Brain microvascular endothelial cell (primary cell): ENCODE measurements at regions not wholly inside any gene's neighbourhood (a gene's known extent, or its start where the extent isn't known, plus 50 kb on each side); places are given as distances from the start of the nearest gene placed in this dataset.
A peak's percentile ranks its signal among the peaks of the same experiment; 100 is the strongest.

ENCODE experiments used
- DNase-seq: peaks from one replicate; pipeline ENCODE4 v3.0.0-alpha.2; 2020
- H3K27ac ChIP-seq: fragments of 250-450 bp; sonication (Bioruptor Pico); 2 replicates; pipeline ENCODE4 v1.5.1; 2020; ENCODE audit warnings: mild to moderate bottlenecking, moderate library complexity
- H3K27me3 ChIP-seq: fragments of 250-450 bp; sonication (Bioruptor Pico); replicated peaks from 2 replicates; pipeline ENCODE4 v1.5.1; 2020; ENCODE audit warnings: mild to moderate bottlenecking
- H3K36me3 ChIP-seq: fragments of 250-450 bp; sonication (Bioruptor Pico); replicated peaks from 2 replicates; pipeline ENCODE4 v1.5.1; 2020; ENCODE audit warnings: mild to moderate bottlenecking
- H3K4me3 ChIP-seq: 2 replicates; pipeline ENCODE4 v1.5.1; 2011; ENCODE audit warnings: low read depth, mild to moderate bottlenecking, control low read depth, low read length, moderate library complexity
- in situ Hi-C: cut with HindIII; loops from 2 replicates; pipeline ENCODE4 v1.10.0; 2017; ENCODE audit warnings: low sequenced_read_pairs, low pct_ligation_motif_present
- TF ChIP-seq, protein P1 (sequence below): IDR thresholded peaks from 2 replicates; pipeline ENCODE4 v1.5.1; 2011; ENCODE audit warnings: low read depth, mild to moderate bottlenecking, moderate library complexity, low read length, control low read depth, inconsistent platforms; ENCODE audit errors: missing control alignments

DNA sequence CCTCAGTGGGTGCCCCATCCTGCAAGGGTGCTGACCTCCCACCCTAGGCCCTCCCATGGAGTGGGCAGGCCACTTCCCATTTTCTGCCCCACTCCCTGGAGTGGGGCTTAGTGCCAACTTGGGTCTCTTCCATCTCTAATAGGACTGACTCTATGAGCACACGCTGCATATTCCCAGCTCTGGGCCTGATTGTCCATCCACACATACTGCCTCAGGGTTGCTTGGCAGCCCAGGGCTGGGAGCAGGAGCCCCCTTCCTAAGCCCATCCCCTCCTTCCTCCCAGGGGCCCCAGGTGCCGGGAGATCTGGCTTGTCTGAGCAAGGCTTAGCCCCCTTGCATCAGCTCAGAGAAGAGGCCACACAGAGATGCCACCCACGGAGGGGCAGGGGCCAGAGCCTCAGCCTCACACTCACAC lies 55.1 kb downstream of the PJA1 start:
- TF ChIP-seq, protein P1, sequence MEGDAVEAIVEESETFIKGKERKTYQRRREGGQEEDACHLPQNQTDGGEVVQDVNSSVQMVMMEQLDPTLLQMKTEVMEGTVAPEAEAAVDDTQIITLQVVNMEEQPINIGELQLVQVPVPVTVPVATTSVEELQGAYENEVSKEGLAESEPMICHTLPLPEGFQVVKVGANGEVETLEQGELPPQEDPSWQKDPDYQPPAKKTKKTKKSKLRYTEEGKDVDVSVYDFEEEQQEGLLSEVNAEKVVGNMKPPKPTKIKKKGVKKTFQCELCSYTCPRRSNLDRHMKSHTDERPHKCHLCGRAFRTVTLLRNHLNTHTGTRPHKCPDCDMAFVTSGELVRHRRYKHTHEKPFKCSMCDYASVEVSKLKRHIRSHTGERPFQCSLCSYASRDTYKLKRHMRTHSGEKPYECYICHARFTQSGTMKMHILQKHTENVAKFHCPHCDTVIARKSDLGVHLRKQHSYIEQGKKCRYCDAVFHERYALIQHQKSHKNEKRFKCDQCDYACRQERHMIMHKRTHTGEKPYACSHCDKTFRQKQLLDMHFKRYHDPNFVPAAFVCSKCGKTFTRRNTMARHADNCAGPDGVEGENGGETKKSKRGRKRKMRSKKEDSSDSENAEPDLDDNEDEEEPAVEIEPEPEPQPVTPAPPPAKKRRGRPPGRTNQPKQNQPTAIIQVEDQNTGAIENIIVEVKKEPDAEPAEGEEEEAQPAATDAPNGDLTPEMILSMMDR, result no peak
- H3K4me3 ChIP-seq, result no peak overlapping the region
- H3K27ac ChIP-seq, result no peak overlapping the region
- no peaks in the 10 kb centered on the region for H3K27me3 ChIP-seq
- DNase-seq, result no peak
- in situ Hi-C loops, result no loop called here
- no peaks in the 10 kb centered on the region for H3K36me3 ChIP-seq

DNA sequence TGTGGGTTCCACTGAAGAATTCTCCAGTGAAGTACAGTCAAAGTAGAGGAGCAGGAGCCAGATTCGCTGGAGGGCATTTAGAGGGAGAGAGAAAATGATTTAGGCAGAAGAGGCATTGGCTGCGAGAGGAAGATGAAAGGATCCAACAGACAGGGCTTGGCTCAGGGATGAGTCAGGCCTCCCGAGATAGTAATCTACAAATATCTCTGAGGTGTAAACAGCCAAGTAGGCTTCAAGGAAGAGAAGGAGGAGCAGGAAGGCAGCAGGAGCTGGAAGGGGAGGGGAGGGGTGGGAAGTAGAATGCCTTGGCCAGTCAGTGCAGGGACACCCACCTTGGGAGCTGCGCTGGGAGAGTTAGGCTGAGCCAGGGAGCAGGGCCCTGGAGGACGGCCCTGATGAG lies 55.5 kb downstream of the PJA1 start:
- H3K27me3 ChIP-seq, result no peaks in the 10 kb centered on the region
- no peaks in the 10 kb centered on the region for H3K36me3 ChIP-seq
- TF ChIP-seq, protein P1, result no peak
- in situ Hi-C loops, result no loop called here
- DNase-seq, result peak; percentile 3
- H3K4me3 ChIP-seq, result no peak overlapping the region
- H3K27ac ChIP-seq, result no peak overlapping the region

DNA sequence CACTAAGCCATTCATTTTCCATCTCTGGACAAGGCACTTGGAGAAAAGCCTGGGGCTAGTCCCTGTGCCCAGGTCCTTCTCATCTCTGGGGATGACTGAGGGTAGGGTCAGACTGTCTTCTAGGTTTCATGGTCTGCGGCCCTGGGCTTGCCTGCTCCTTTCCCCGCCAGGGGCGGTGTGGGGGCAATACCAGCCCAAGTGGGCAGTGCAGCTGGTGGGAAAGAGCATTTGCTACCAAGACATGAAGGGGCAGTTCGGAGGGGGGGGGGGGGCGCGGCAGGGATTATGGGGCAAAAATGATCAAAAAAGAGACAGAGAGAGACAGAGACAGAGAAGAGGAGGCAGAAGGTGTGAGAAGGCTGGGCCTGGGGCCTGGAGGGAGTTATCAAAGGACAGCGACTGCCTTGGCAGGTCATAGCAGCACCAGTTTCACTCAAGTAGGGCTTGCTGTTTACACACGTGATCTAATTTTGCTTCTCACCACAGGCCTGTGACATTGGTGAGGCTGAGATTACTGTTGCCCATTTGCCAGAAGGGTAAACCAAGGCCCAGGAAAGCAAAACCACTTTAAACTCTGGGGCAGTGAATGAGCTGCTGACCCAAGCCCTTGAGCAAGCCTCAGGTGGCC lies 56.1 kb downstream of the PJA1 start:
- TF ChIP-seq, protein P1, result no peak
- Histone ChIP-seq H3K27ac (no peak overlapping the region), H3K4me3 (no peak overlapping the region), H3K27me3 (no peaks in the 10 kb centered on the region), H3K36me3 (no peaks in the 10 kb centered on the region)
- in situ Hi-C loops, result no loop called here
- DNase-seq, result no peak

DNA sequence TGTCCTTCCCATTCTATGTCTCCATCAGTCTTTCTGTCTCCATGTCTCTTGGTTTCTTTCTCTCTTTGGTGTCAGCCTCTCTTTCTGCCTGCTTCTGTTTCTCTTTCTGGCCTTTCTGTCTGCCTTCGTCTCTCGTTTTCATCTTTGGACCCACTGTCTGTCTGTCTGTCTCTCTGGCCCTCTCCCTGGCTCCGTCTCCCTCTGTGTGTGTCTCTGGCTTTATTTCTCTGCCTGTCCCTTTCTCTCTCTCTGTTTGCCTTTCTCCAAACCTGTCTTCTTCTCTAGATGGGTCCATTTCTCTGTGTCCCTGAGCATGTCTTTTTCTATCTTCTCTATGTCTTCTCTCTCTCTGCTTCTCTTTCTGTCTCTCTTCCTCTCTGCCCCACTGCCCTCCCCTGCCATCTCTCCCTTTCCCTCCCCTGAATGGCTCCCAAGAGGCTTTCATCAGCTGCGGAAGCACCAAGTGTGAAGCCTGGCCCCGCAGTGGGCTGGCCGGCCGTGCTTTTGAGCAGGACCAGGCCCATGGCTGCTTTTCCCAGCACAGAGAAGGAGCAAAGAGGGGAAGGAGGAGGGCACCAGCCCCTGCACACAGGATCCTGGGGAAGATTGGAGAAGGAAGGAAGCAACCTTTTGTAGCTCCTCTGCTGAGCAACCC lies 57.4 kb downstream of the PJA1 start:
- no peak overlapping the region for H3K4me3 ChIP-seq
- in situ Hi-C loops, result no loop called here
- H3K27me3 ChIP-seq, result no peaks in the 10 kb centered on the region
- no peak overlapping the region for H3K27ac ChIP-seq
- no peaks in the 10 kb centered on the region for H3K36me3 ChIP-seq
- no peak for DNase-seq
- TF ChIP-seq, protein P1, result no peak

DNA sequence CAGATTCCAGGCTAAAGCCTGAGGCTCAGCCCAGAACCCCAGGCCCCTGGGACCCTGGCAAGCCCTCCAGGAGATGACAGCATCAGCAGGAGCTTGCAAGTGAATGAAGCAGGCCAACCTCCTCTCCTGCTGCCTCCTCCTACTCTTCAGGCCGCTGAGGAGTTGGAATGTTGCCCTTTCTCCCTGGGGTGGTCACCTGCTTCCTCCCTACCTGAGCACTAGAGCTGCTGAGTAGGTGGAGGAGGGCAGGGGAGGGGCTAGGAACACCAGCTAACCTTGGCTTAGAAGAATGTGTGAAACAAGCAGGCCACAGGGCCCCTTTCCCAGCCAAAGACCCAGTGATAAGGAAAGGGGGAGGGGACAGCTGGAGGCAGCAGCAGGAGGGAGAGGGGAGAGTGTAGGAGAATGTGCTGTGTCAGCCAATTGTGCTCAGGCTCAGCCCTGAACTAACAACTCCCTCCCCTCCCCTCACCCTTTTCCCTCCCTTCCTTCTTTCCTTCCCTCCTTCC lies 58.0 kb downstream of the PJA1 start:
- no peaks in the 10 kb centered on the region for H3K36me3 ChIP-seq
- no peak for DNase-seq
- no peaks in the 10 kb centered on the region for H3K27me3 ChIP-seq
- in situ Hi-C loops, result no loop called here
- TF ChIP-seq, protein P1, result no peak
- H3K27ac ChIP-seq, result no peak overlapping the region
- no peak overlapping the region for H3K4me3 ChIP-seq
